ENCODE measurements at regions not wholly inside any gene's neighbourhood (a gene's known extent, or its start where the extent isn't known, plus 50 kb on each side); places are given as distances from the start of the nearest gene placed in this dataset.
"Not testable (repeated sequence)": the region's sequence is repeated elsewhere in the genome, so short reads cannot be mapped to it uniquely, and the experiment has no call there.

- DNase-seq (ENCODE audit: missing footprints) (no peak), ATAC-seq (no peak)
- intact Hi-C loops (cut with DNase I), result no loop called here
Observed at GRCh38 chr5:61215996-61216395, 53.7 kb upstream of the SMIM15 start.

- intact Hi-C loops (cut with DNase I), result no loop called here
- ATAC-seq (no peak), DNase-seq (ENCODE audit: missing footprints) (no peak)
Observed at GRCh38 chr5:61216741-61217140, 54.5 kb upstream of the SMIM15 start.

GRCh38 chr5:61217214-61217613, 54.9 kb upstream of the SMIM15 start:
- no peak for DNase-seq (ENCODE audit: missing footprints)
- no peak for ATAC-seq
- intact Hi-C loops (cut with DNase I), result no loop called here

GRCh38 chr5:61228229-61228628, 66.0 kb upstream of the SMIM15 start:
- intact Hi-C loops (cut with DNase I), result no loop called here
- DNase-seq (ENCODE audit: missing footprints), result no peak
- no peak for ATAC-seq

- DNase-seq (ENCODE audit: missing footprints), result no peak
- ATAC-seq, result no peak
- intact Hi-C loops (cut with DNase I), result no loop called here
Observed at GRCh38 chr5:61228691-61229280, 66.5 kb upstream of the SMIM15 start.

GRCh38 chr5:61229416-61229815, 67.1 kb upstream of the SMIM15 start:
- DNase-seq (ENCODE audit: missing footprints), result no peak
- intact Hi-C loops (cut with DNase I), result no loop called here
- ATAC-seq, result no peak

GRCh38 chr5:61230492-61230891, 68.2 kb upstream of the SMIM15 start:
- ATAC-seq, result no peak
- intact Hi-C loops (cut with DNase I), result no loop called here
- no peak for DNase-seq (ENCODE audit: missing footprints)

- no peak for ATAC-seq
- intact Hi-C loops (cut with DNase I), result no loop called here
- DNase-seq (ENCODE audit: missing footprints), result no peak
Observed at GRCh38 chr5:61231813-61232212, 69.5 kb upstream of the SMIM15 start.

GRCh38 chr5:61232490-61233050, 70.3 kb upstream of the SMIM15 start:
- DNase-seq (ENCODE audit: missing footprints) (no peak), ATAC-seq (peak; percentile 23)
- intact Hi-C loops (cut with DNase I), result no loop called here

- intact Hi-C loops (cut with DNase I), result no loop called here
- no peak for DNase-seq (ENCODE audit: missing footprints)
- no peak for ATAC-seq
Observed at GRCh38 chr5:61234019-61234418, 71.8 kb upstream of the SMIM15 start.

GRCh38 chr5:61236715-61237114, 74.4 kb upstream of the SMIM15 start:
- intact Hi-C loops (cut with DNase I); DNase-seq (ENCODE audit: missing footprints); ATAC-seq: not testable (repeated sequence)

GRCh38 chr5:61245486-61245885, 83.2 kb upstream of the SMIM15 start:
- ATAC-seq (no peak), DNase-seq (ENCODE audit: missing footprints) (no peak)
- intact Hi-C loops (cut with DNase I), result no loop called here

- ATAC-seq (no peak), DNase-seq (ENCODE audit: missing footprints) (no peak)
- intact Hi-C loops (cut with DNase I), result no loop called here
Observed at GRCh38 chr5:61245936-61246335, 83.7 kb upstream of the SMIM15 start.

GRCh38 chr5:61246768-61247307, 84.6 kb upstream of the SMIM15 start:
- intact Hi-C loops (cut with DNase I), result no loop called here
- ATAC-seq (no peak), DNase-seq (ENCODE audit: missing footprints) (no peak)

- DNase-seq (ENCODE audit: missing footprints), result no peak
- intact Hi-C loops (cut with DNase I), result no loop called here
- no peak for ATAC-seq
Observed at GRCh38 chr5:61251874-61252642, 80.0 kb upstream of the ZSWIM6 start.

- no peak for ATAC-seq
- intact Hi-C loops (cut with DNase I), result no loop called here
- DNase-seq (ENCODE audit: missing footprints), result no peak
Observed at GRCh38 chr5:61252643-61252925, 79.5 kb upstream of the ZSWIM6 start.

GRCh38 chr5:61253547-61253946, 78.5 kb upstream of the ZSWIM6 start:
- ATAC-seq, result no peak
- DNase-seq (ENCODE audit: missing footprints), result no peak
- intact Hi-C loops (cut with DNase I), result no loop called here

- DNase-seq (ENCODE audit: missing footprints), result no peak
- intact Hi-C loops (cut with DNase I), result no loop called here
- no peak for ATAC-seq
Observed at GRCh38 chr5:61254969-61255555, 77.0 kb upstream of the ZSWIM6 start.

GRCh38 chr5:61256474-61256873, 75.6 kb upstream of the ZSWIM6 start:
- DNase-seq (ENCODE audit: missing footprints), result no peak
- ATAC-seq, result peak; percentile 60
- intact Hi-C loops (cut with DNase I), result no loop called here

GRCh38 chr5:61257421-61257820, 74.6 kb upstream of the ZSWIM6 start:
- intact Hi-C loops (cut with DNase I), result no loop called here
- ATAC-seq, result no peak
- DNase-seq (ENCODE audit: missing footprints), result no peak

Data from Right ventricle myocardium inferior (tissue), 1 donor.